Activated naive CD8-positive, alpha-beta T cell treated with anti-CD3 and anti-CD28 coated beads, Interleukin-2, amount 50 U/mL, for 24 hours (primary cell): ENCODE measurements at regions not wholly inside any gene's neighbourhood (a gene's known extent, or its start where the extent isn't known, plus 50 kb on each side); places are given as distances from the start of the nearest gene placed in this dataset.

ENCODE experiments used
- ATAC-seq: fragments of 150-1000 bp; cut with Tn5 transposase; one replicate; pipeline ENCODE4 v1.10.0; 2021
- DNase-seq: peaks from one replicate; pipeline ENCODE4 v3.0.0; 2021
- H3K27ac Mint-ChIP-seq: one replicate; pipeline ENCODE4 v1.8.0; 2021; ENCODE audit warnings: mild to moderate bottlenecking, mixed read lengths
- H3K27me3 Mint-ChIP-seq: one replicate; pipeline ENCODE4 v1.8.0; 2021; ENCODE audit warnings: mixed read lengths
- H3K36me3 Mint-ChIP-seq: one replicate; pipeline ENCODE4 v1.8.0; 2021; ENCODE audit warnings: low read depth, mixed read lengths
- H3K4me1 Mint-ChIP-seq: one replicate; pipeline ENCODE4 v1.8.0; 2021; ENCODE audit warnings: mixed read lengths
- H3K4me3 Mint-ChIP-seq: one replicate; pipeline ENCODE4 v1.8.0; 2021; ENCODE audit warnings: mild to moderate bottlenecking, moderate library complexity, mixed read lengths
- H3K9me3 Mint-ChIP-seq: one replicate; pipeline ENCODE4 v1.8.0; 2021; ENCODE audit warnings: mixed read lengths

- no peak for DNase-seq
- no peak for ATAC-seq
- no peaks in the 10 kb centered on the region for H3K36me3 Mint-ChIP-seq
- no peaks in the 10 kb centered on the region for H3K9me3 Mint-ChIP-seq
- no peak overlapping the region for H3K4me3 Mint-ChIP-seq
- H3K4me1 Mint-ChIP-seq, result no peaks in the 10 kb centered on the region
- H3K27me3 Mint-ChIP-seq, result peaks cover 5% of the 10 kb centered on the region
- no peak overlapping the region for H3K27ac Mint-ChIP-seq
These were observed 77.1 kb upstream of the UNC5B start for GRCh38 chr10:71135236-71135635.

GRCh38 chr10:71136036-71136721, 76.2 kb upstream of the UNC5B start:
- H3K9me3 Mint-ChIP-seq, result no peaks in the 10 kb centered on the region
- H3K4me1 Mint-ChIP-seq, result no peaks in the 10 kb centered on the region
- H3K36me3 Mint-ChIP-seq, result no peaks in the 10 kb centered on the region
- H3K27ac Mint-ChIP-seq, result no peak overlapping the region
- no peak overlapping the region for H3K4me3 Mint-ChIP-seq
- no peak for DNase-seq
- peaks cover 1% of the 10 kb centered on the region for H3K27me3 Mint-ChIP-seq
- no peak for ATAC-seq

- no peak overlapping the region for H3K4me3 Mint-ChIP-seq
- H3K9me3 Mint-ChIP-seq, result no peaks in the 10 kb centered on the region
- no peaks in the 10 kb centered on the region for H3K36me3 Mint-ChIP-seq
- ATAC-seq, result no peak
- H3K4me1 Mint-ChIP-seq, result no peaks in the 10 kb centered on the region
- peaks cover 1% of the 10 kb centered on the region for H3K27me3 Mint-ChIP-seq
- DNase-seq, result no peak
- H3K27ac Mint-ChIP-seq, result no peak overlapping the region
These were observed 74.7 kb upstream of the UNC5B start for GRCh38 chr10:71137701-71138100.

- H3K4me3 Mint-ChIP-seq, result no peak overlapping the region
- DNase-seq (no peak), ATAC-seq (no peak)
- H3K9me3 Mint-ChIP-seq, result no peaks in the 10 kb centered on the region
- no peaks in the 10 kb centered on the region for H3K4me1 Mint-ChIP-seq
- H3K36me3 Mint-ChIP-seq, result no peaks in the 10 kb centered on the region
- no peak overlapping the region for H3K27ac Mint-ChIP-seq
- H3K27me3 Mint-ChIP-seq, result peaks cover 1% of the 10 kb centered on the region
These were observed 74.1 kb upstream of the UNC5B start for GRCh38 chr10:71138166-71138830.

GRCh38 chr10:71141528-71141927, 70.8 kb upstream of the UNC5B start:
- no peaks in the 10 kb centered on the region for H3K9me3 Mint-ChIP-seq

GRCh38 chr10:71143170-71143569, 69.2 kb upstream of the UNC5B start:
- Mint-ChIP-seq H3K4me3 (no peak overlapping the region), H3K9me3 (no peaks in the 10 kb centered on the region), H3K27me3 (peaks cover 1% of the 10 kb centered on the region), H3K27ac (no peak overlapping the region), H3K36me3 (no peaks in the 10 kb centered on the region), H3K4me1 (no peaks in the 10 kb centered on the region)
- DNase-seq, result no peak
- no peak for ATAC-seq

More at GRCh38 chr10:71141528-71141927, 70.8 kb upstream of the UNC5B start:
- Mint-ChIP-seq H3K27ac (no peak overlapping the region), H3K27me3 (peaks cover 1% of the 10 kb centered on the region), H3K4me1 (no peaks in the 10 kb centered on the region), H3K36me3 (no peaks in the 10 kb centered on the region), H3K4me3 (no peak overlapping the region)
- no peak for ATAC-seq
- DNase-seq, result no peak

GRCh38 chr10:71143610-71144009, 68.8 kb upstream of the UNC5B start:
- no peak for ATAC-seq
- Mint-ChIP-seq H3K36me3 (no peaks in the 10 kb centered on the region), H3K27me3 (peaks cover 1% of the 10 kb centered on the region), H3K4me3 (no peak overlapping the region), H3K27ac (no peak overlapping the region), H3K9me3 (no peaks in the 10 kb centered on the region), H3K4me1 (no peaks in the 10 kb centered on the region)
- DNase-seq, result no peak

- ATAC-seq (no peak), DNase-seq (no peak)
- no peaks in the 10 kb centered on the region for H3K36me3 Mint-ChIP-seq
- H3K9me3 Mint-ChIP-seq, result no peaks in the 10 kb centered on the region
- H3K27ac Mint-ChIP-seq, result no peak overlapping the region
- peaks cover under 1% of the 10 kb centered on the region for H3K27me3 Mint-ChIP-seq
- no peak overlapping the region for H3K4me3 Mint-ChIP-seq
- H3K4me1 Mint-ChIP-seq, result no peaks in the 10 kb centered on the region
These were observed 67.5 kb upstream of the UNC5B start for GRCh38 chr10:71144824-71145223.

GRCh38 chr10:71145352-71145945, 66.9 kb upstream of the UNC5B start:
- Mint-ChIP-seq H3K9me3 (no peaks in the 10 kb centered on the region), H3K4me1 (no peaks in the 10 kb centered on the region), H3K27ac (no peak overlapping the region), H3K4me3 (no peak overlapping the region), H3K36me3 (no peaks in the 10 kb centered on the region), H3K27me3 (no peaks in the 10 kb centered on the region)
- no peak for ATAC-seq
- DNase-seq, result no peak

GRCh38 chr10:71150796-71151195, 61.6 kb upstream of the UNC5B start:
- no peaks in the 10 kb centered on the region for H3K4me1 Mint-ChIP-seq
- no peak overlapping the region for H3K27ac Mint-ChIP-seq
- H3K36me3 Mint-ChIP-seq, result no peaks in the 10 kb centered on the region
- DNase-seq (no peak), ATAC-seq (no peak)
- H3K4me3 Mint-ChIP-seq, result no peak overlapping the region
- H3K9me3 Mint-ChIP-seq, result no peaks in the 10 kb centered on the region
- no peaks in the 10 kb centered on the region for H3K27me3 Mint-ChIP-seq

GRCh38 chr10:71152043-71152442, 60.3 kb upstream of the UNC5B start:
- H3K4me1 Mint-ChIP-seq, result no peaks in the 10 kb centered on the region
- no peaks in the 10 kb centered on the region for H3K27me3 Mint-ChIP-seq
- no peaks in the 10 kb centered on the region for H3K9me3 Mint-ChIP-seq
- no peak overlapping the region for H3K27ac Mint-ChIP-seq
- DNase-seq (no peak), ATAC-seq (no peak)
- H3K4me3 Mint-ChIP-seq, result no peak overlapping the region
- no peaks in the 10 kb centered on the region for H3K36me3 Mint-ChIP-seq

- ATAC-seq (no peak), DNase-seq (no peak)
- H3K27ac Mint-ChIP-seq, result no peak overlapping the region
- peaks cover 4% of the 10 kb centered on the region for H3K4me1 Mint-ChIP-seq
- no peak overlapping the region for H3K4me3 Mint-ChIP-seq
- H3K27me3 Mint-ChIP-seq, result no peaks in the 10 kb centered on the region
- no peaks in the 10 kb centered on the region for H3K36me3 Mint-ChIP-seq
- no peaks in the 10 kb centered on the region for H3K9me3 Mint-ChIP-seq
These were observed 55.9 kb upstream of the UNC5B start for GRCh38 chr10:71156436-71156835.

GRCh38 chr10:71157435-71157834, 54.9 kb upstream of the UNC5B start:
- Mint-ChIP-seq H3K36me3 (no peaks in the 10 kb centered on the region), H3K4me3 (no peak overlapping the region), H3K9me3 (no peaks in the 10 kb centered on the region), H3K27ac (no peak overlapping the region), H3K4me1 (peaks cover 7% of the 10 kb centered on the region), H3K27me3 (no peaks in the 10 kb centered on the region)
- DNase-seq (no peak), ATAC-seq (no peak)

- H3K36me3 Mint-ChIP-seq, result no peaks in the 10 kb centered on the region
- no peaks in the 10 kb centered on the region for H3K27me3 Mint-ChIP-seq
- no peaks in the 10 kb centered on the region for H3K9me3 Mint-ChIP-seq
- H3K4me1 Mint-ChIP-seq, result peaks cover 7% of the 10 kb centered on the region
- H3K4me3 Mint-ChIP-seq, result no peak overlapping the region
- H3K27ac Mint-ChIP-seq, result no peak overlapping the region
- DNase-seq (no peak), ATAC-seq (no peak)
These were observed 54.1 kb upstream of the UNC5B start for GRCh38 chr10:71158251-71158650.

GRCh38 chr10:71158902-71159301, 53.5 kb upstream of the UNC5B start:
- peaks cover 7% of the 10 kb centered on the region for H3K4me1 Mint-ChIP-seq
- no peak overlapping the region for H3K4me3 Mint-ChIP-seq
- no peaks in the 10 kb centered on the region for H3K9me3 Mint-ChIP-seq
- no peaks in the 10 kb centered on the region for H3K27me3 Mint-ChIP-seq
- ATAC-seq (no peak), DNase-seq (no peak)
- H3K36me3 Mint-ChIP-seq, result no peaks in the 10 kb centered on the region
- no peak overlapping the region for H3K27ac Mint-ChIP-seq
